MM.1S (cell line): ENCODE measurements at regions not wholly inside any gene's neighbourhood (a gene's known extent, or its start where the extent isn't known, plus 50 kb on each side); places are given as distances from the start of the nearest gene placed in this dataset.

Experiments used
- DNase-seq: peaks from one replicate; pipeline ENCODE4 v3.0.0-alpha.2; 2015
- H2AFZ ChIP-seq: fragments of 300-600 bp; sonication (generic); 2 replicates; pipeline ENCODE4 v1.6.0; 2016; ENCODE audit warnings: antibody characterized with exemption, low read length
- H3F3A ChIP-seq: fragments of 300-600 bp; sonication (generic); 2 replicates; pipeline ENCODE4 v1.6.1; 2016; ENCODE audit warnings: mild to moderate bottlenecking, antibody characterized with exemption, low read length, moderate library complexity, mixed read lengths; ENCODE audit not compliant: insufficient read depth
- H3K27ac ChIP-seq: fragments of 300-600 bp; sonication (generic); 2 replicates; pipeline ENCODE4 v1.5.1; 2016; ENCODE audit warnings: mild to moderate bottlenecking, low read length
- H3K27me3 ChIP-seq: fragments of 300-600 bp; sonication (generic); replicated peaks from 2 replicates; pipeline ENCODE4 v1.6.0; 2016; ENCODE audit warnings: low read length; ENCODE audit not compliant: insufficient read depth
- H3K36me3 ChIP-seq: fragments of 300-600 bp; sonication (generic); replicated peaks from 2 replicates; pipeline ENCODE4 v1.6.1; 2016; ENCODE audit warnings: mild to moderate bottlenecking, low read length, mixed read lengths; ENCODE audit not compliant: insufficient read depth
- H3K4me1 ChIP-seq: fragments of 300-600 bp; sonication (generic); 2 replicates; pipeline ENCODE4 v1.6.1; 2016; ENCODE audit warnings: low read length, mixed read lengths
- H3K4me2 ChIP-seq: fragments of 300-600 bp; sonication (generic); 2 replicates; pipeline ENCODE4 v1.6.0; 2016; ENCODE audit warnings: low read depth, low read length
- H3K4me3 ChIP-seq: fragments of 300-600 bp; sonication (generic); 2 replicates; pipeline ENCODE4 v1.5.1; 2016; ENCODE audit warnings: low read length, mixed read lengths
- H3K79me2 ChIP-seq: fragments of 300-600 bp; sonication (generic); 2 replicates; pipeline ENCODE4 v1.6.1; 2016; ENCODE audit warnings: mixed run types, low read length, mixed read lengths
- H3K9ac ChIP-seq: fragments of 300-600 bp; sonication (generic); 2 replicates; pipeline ENCODE4 v1.6.1; 2016; ENCODE audit warnings: low read length, mixed read lengths
- H3K9me2 ChIP-seq: fragments of 300-600 bp; sonication (generic); replicated peaks from 2 replicates; pipeline ENCODE4 v1.6.1; 2016; ENCODE audit warnings: mild to moderate bottlenecking, low read length, mixed read lengths; ENCODE audit not compliant: insufficient read depth
- H3K9me3 ChIP-seq: fragments of 300-600 bp; sonication (generic); replicated peaks from 2 replicates; pipeline ENCODE4 v1.6.1; 2016; ENCODE audit warnings: mild to moderate bottlenecking, low read length, mixed read lengths; ENCODE audit not compliant: insufficient read depth
- H4K20me1 ChIP-seq: fragments of 300-600 bp; sonication (generic); 2 replicates; pipeline ENCODE4 v1.6.1; 2016; ENCODE audit warnings: mild to moderate bottlenecking, low read length, moderate library complexity, mixed read lengths; ENCODE audit not compliant: insufficient read depth
- CTCF ChIP-seq: fragments of 300-600 bp; sonication (generic); IDR thresholded peaks from 2 replicates; pipeline ENCODE4 v1.5.1; 2016; ENCODE audit warnings: antibody characterized with exemption, low read length, mixed read lengths
- EZH2 ChIP-seq: fragments of 300-600 bp; sonication (generic); optimal IDR thresholded peaks from 2 replicates; pipeline ENCODE3; 2017; ENCODE audit warnings: low read depth, mild to moderate bottlenecking, antibody characterized with exemption, low read length, mixed read lengths
- EZH2phosphoT487 ChIP-seq: fragments of 300-600 bp; sonication (generic); IDR thresholded peaks from 2 replicates; pipeline ENCODE4 v1.6.1; 2018; ENCODE audit warnings: antibody characterized with exemption, low read length

GRCh38 chr4:107500551-107500950 is 219.5 kb downstream of the PAPSS1 start:
- no peaks in the 10 kb centered on the region for H3K9me2 ChIP-seq
- H3K9me3 ChIP-seq = no peaks in the 10 kb centered on the region
- H3K4me1 ChIP-seq = no peaks in the 10 kb centered on the region
- no peak overlapping the region for H2AFZ ChIP-seq
- TF ChIP-seq EZH2phosphoT487 = no peak
- no peak for TF ChIP-seq CTCF
- no peak for TF ChIP-seq EZH2
- H3K79me2 ChIP-seq = no peaks in the 10 kb centered on the region
- no peak overlapping the region for H3K4me2 ChIP-seq
- no peak overlapping the region for H3K4me3 ChIP-seq
- no peak for DNase-seq
- H3K36me3 ChIP-seq = no peaks in the 10 kb centered on the region
- no peak overlapping the region for H3K9ac ChIP-seq
- H3K27me3 ChIP-seq = no peaks in the 10 kb centered on the region
- no peak overlapping the region for H3K27ac ChIP-seq
- H4K20me1 ChIP-seq = no peaks in the 10 kb centered on the region
- no peaks in the 10 kb centered on the region for H3F3A ChIP-seq

GRCh38 chr4:107497054-107497453 is 223.0 kb downstream of the PAPSS1 start:
- Histone ChIP-seq H3K4me1 (no peaks in the 10 kb centered on the region), H3F3A (no peaks in the 10 kb centered on the region), H3K79me2 (no peaks in the 10 kb centered on the region), H3K4me3 (no peak overlapping the region), H2AFZ (no peak overlapping the region), H3K27me3 (no peaks in the 10 kb centered on the region), H4K20me1 (no peaks in the 10 kb centered on the region), H3K27ac (no peak overlapping the region), H3K9me3 (no peaks in the 10 kb centered on the region), H3K9me2 (no peaks in the 10 kb centered on the region), H3K9ac (no peak overlapping the region), H3K4me2 (no peak overlapping the region), H3K36me3 (no peaks in the 10 kb centered on the region)
- TF ChIP-seq EZH2 (no peak), EZH2phosphoT487 (no peak), CTCF (no peak)
- DNase-seq = peak; percentile 47

GRCh38 chr4:107492566-107492965 is 227.5 kb downstream of the PAPSS1 start:
- no peaks in the 10 kb centered on the region for H3K9me3 ChIP-seq

More at GRCh38 chr4:107492566-107492965, 227.5 kb downstream of the PAPSS1 start:
- H3K9ac ChIP-seq = no peak overlapping the region
- H3K9me2 ChIP-seq = no peaks in the 10 kb centered on the region
- no peaks in the 10 kb centered on the region for H3F3A ChIP-seq
- no peaks in the 10 kb centered on the region for H3K36me3 ChIP-seq
- no peak overlapping the region for H3K4me2 ChIP-seq
- no peaks in the 10 kb centered on the region for H4K20me1 ChIP-seq
- no peak for TF ChIP-seq EZH2
- no peak for TF ChIP-seq EZH2phosphoT487
- TF ChIP-seq CTCF = no peak
- H3K79me2 ChIP-seq = no peaks in the 10 kb centered on the region
- no peak overlapping the region for H3K4me3 ChIP-seq
- H3K27ac ChIP-seq = no peak overlapping the region
- DNase-seq = no peak
- H3K27me3 ChIP-seq = no peaks in the 10 kb centered on the region
- H2AFZ ChIP-seq = no peak overlapping the region
- no peaks in the 10 kb centered on the region for H3K4me1 ChIP-seq
